Mesendoderm (in vitro differentiated cells): ENCODE measurements at regions not wholly inside any gene's neighbourhood (a gene's known extent, or its start where the extent isn't known, plus 50 kb on each side); places are given as distances from the start of the nearest gene placed in this dataset.
A peak's percentile ranks its signal among the peaks of the same experiment; 100 is the strongest.

Source experiments
- DNase-seq: peaks from one replicate; pipeline ENCODE4 v3.0.0; 2013
- H2AK5ac ChIP-seq: 2 replicates; pipeline ENCODE4 v1.6.1; 2013; ENCODE audit warnings: low read length, inconsistent platforms
- H2BK120ac ChIP-seq: 2 replicates; pipeline ENCODE4 v1.6.1; 2013; ENCODE audit warnings: low read depth, mild to moderate bottlenecking, low read length, moderate library complexity, mixed read lengths
- H2BK15ac ChIP-seq: replicated peaks from 2 replicates; pipeline ENCODE4 v1.6.1; 2013; ENCODE audit warnings: low read depth, mild to moderate bottlenecking, moderate library complexity
- H2BK5ac ChIP-seq: 2 replicates; pipeline ENCODE4 v1.6.1; 2013; ENCODE audit warnings: low read length, inconsistent platforms
- H3K18ac ChIP-seq: 2 replicates; pipeline ENCODE4 v1.6.1; 2013; ENCODE audit warnings: mild to moderate bottlenecking, low read length, mixed read lengths
- H3K23ac ChIP-seq: one replicate; pipeline ENCODE4 v1.6.1; 2013; ENCODE audit warnings: low read length
- H3K27ac ChIP-seq: 2 replicates; pipeline ENCODE4 v1.5.1; 2013; ENCODE audit warnings: low read depth, mild to moderate bottlenecking, inconsistent platforms, low read length, moderate library complexity
- H3K27me3 ChIP-seq: 2 replicates; pipeline ENCODE4 v1.6.1; 2013; ENCODE audit warnings: low read length, control low read depth, mild to moderate bottlenecking, inconsistent platforms; ENCODE audit not compliant: insufficient read depth, poor library complexity
- H3K36me3 ChIP-seq: 2 replicates; pipeline ENCODE4 v1.6.1; 2013; ENCODE audit warnings: low read length, inconsistent platforms; ENCODE audit not compliant: control insufficient read depth, insufficient read depth
- H3K4ac ChIP-seq: one replicate; pipeline ENCODE4 v1.6.1; 2013; ENCODE audit warnings: low read depth, mild to moderate bottlenecking, low read length, moderate library complexity
- H3K4me1 ChIP-seq: 2 replicates; pipeline ENCODE4 v1.6.1; 2013; ENCODE audit warnings: low read depth, low read length, inconsistent platforms; ENCODE audit not compliant: control insufficient read depth
- H3K4me2 ChIP-seq: 2 replicates; pipeline ENCODE4 v1.6.1; 2013; ENCODE audit warnings: low read length
- H3K4me3 ChIP-seq: 2 replicates; pipeline ENCODE4 v1.5.1; 2013; ENCODE audit warnings: mild to moderate bottlenecking, low read length
- H3K56ac ChIP-seq: one replicate; pipeline ENCODE4 v1.6.1; 2013; ENCODE audit warnings: low read length
- H3K79me1 ChIP-seq: 2 replicates; pipeline ENCODE4 v1.6.1; 2013; ENCODE audit warnings: low read length, inconsistent platforms
- H3K79me2 ChIP-seq: 2 replicates; pipeline ENCODE4 v1.6.1; 2013; ENCODE audit warnings: mild to moderate bottlenecking, low read length; ENCODE audit not compliant: control insufficient read depth, insufficient read depth
- H3K9ac ChIP-seq: 2 replicates; pipeline ENCODE4 v1.6.1; 2013; ENCODE audit warnings: low read length, inconsistent platforms
- H4K5ac ChIP-seq: one replicate; pipeline ENCODE4 v1.6.1; 2013; ENCODE audit warnings: low read length
- H4K8ac ChIP-seq: one replicate; pipeline ENCODE4 v1.6.1; 2013; ENCODE audit warnings: low read depth, mild to moderate bottlenecking, control low read depth, low read length, moderate library complexity
- WGBS: extraction: QIAGEN DNeasy Blood & Tissue Kit; methylation state at CpG from one replicate; pipeline ENCODE4 v1.1.7; 2013; ENCODE audit warnings: low lambda C conversion rate, missing lambda C conversion rate; ENCODE audit not compliant: insufficient coverage; ENCODE audit errors: extremely low coverage; 5-methylcytosine and 5-hydroxymethylcytosine counted together

GRCh38 chr6:103874575-103874974 lies 985.1 kb downstream of the HACE1 start:
- Histone ChIP-seq H3K18ac (no peak overlapping the region), H3K56ac (peak overlapping the region; percentile 40), H3K79me2 (no peaks in the 10 kb centered on the region), H2BK120ac (no peak overlapping the region), H3K4me2 (no peak overlapping the region), H3K4me1 (peaks cover 4% of the 10 kb centered on the region), H2AK5ac (no peak overlapping the region), H3K23ac (no peak overlapping the region), H3K79me1 (no peaks in the 10 kb centered on the region), H4K8ac (no peak overlapping the region), H3K36me3 (no peaks in the 10 kb centered on the region), H3K9ac (no peak overlapping the region), H3K4me3 (no peak overlapping the region), H3K27ac (peak overlapping the region; percentile 66), H4K5ac (no peak overlapping the region), H2BK15ac (no peak overlapping the region), H2BK5ac (no peak overlapping the region), H3K27me3 (no peaks in the 10 kb centered on the region), H3K4ac (no peak overlapping the region)
- WGBS: no CpG with 5 or more reads among the region's 3 CpGs
- peak; percentile 85 for DNase-seq

GRCh38 chr6:103872678-103873077 lies 987.0 kb downstream of the HACE1 start:
- Histone ChIP-seq H3K9ac (no peak overlapping the region), H3K4ac (no peak overlapping the region), H4K5ac (no peak overlapping the region), H3K23ac (no peak overlapping the region), H2BK5ac (no peak overlapping the region), H3K36me3 (no peaks in the 10 kb centered on the region), H3K4me1 (peaks cover 4% of the 10 kb centered on the region), H3K4me3 (no peak overlapping the region), H2BK120ac (no peak overlapping the region), H2AK5ac (no peak overlapping the region), H2BK15ac (no peak overlapping the region), H3K18ac (no peak overlapping the region), H3K27ac (no peak overlapping the region), H4K8ac (no peak overlapping the region), H3K4me2 (no peak overlapping the region), H3K79me2 (no peaks in the 10 kb centered on the region), H3K56ac (no peak overlapping the region), H3K79me1 (no peaks in the 10 kb centered on the region), H3K27me3 (no peaks in the 10 kb centered on the region)
- DNase-seq: peak; percentile 64

GRCh38 chr6:103872233-103872632 lies 987.5 kb downstream of the HACE1 start:
- peaks cover 4% of the 10 kb centered on the region for H3K4me1 ChIP-seq
- H3K79me1 ChIP-seq: no peaks in the 10 kb centered on the region
- H3K27me3 ChIP-seq: no peaks in the 10 kb centered on the region
- no peak overlapping the region for H2AK5ac ChIP-seq
- no peak overlapping the region for H2BK15ac ChIP-seq
- no peak overlapping the region for H3K4ac ChIP-seq
- H3K79me2 ChIP-seq: no peaks in the 10 kb centered on the region
- H3K27ac ChIP-seq: no peak overlapping the region
- no peak overlapping the region for H3K23ac ChIP-seq
- H2BK120ac ChIP-seq: no peak overlapping the region
- H3K4me3 ChIP-seq: no peak overlapping the region
- no peak overlapping the region for H3K18ac ChIP-seq
- H3K56ac ChIP-seq: no peak overlapping the region
- H3K9ac ChIP-seq: no peak overlapping the region
- no peaks in the 10 kb centered on the region for H3K36me3 ChIP-seq
- no peak overlapping the region for H4K8ac ChIP-seq
- no peak overlapping the region for H4K5ac ChIP-seq
- WGBS: no CpG with 5 or more reads among the region's 2 CpGs
- no peak for DNase-seq
- no peak overlapping the region for H2BK5ac ChIP-seq
- H3K4me2 ChIP-seq: no peak overlapping the region

- Histone ChIP-seq H3K9ac (no peak overlapping the region), H3K27ac (no peak overlapping the region), H4K8ac (no peak overlapping the region), H2BK120ac (no peak overlapping the region), H2AK5ac (no peak overlapping the region), H3K27me3 (no peaks in the 10 kb centered on the region), H3K36me3 (no peaks in the 10 kb centered on the region), H3K23ac (no peak overlapping the region), H3K79me1 (no peaks in the 10 kb centered on the region), H3K56ac (no peak overlapping the region), H4K5ac (no peak overlapping the region), H2BK15ac (no peak overlapping the region), H3K4me3 (no peak overlapping the region), H2BK5ac (no peak overlapping the region), H3K4ac (no peak overlapping the region), H3K18ac (no peak overlapping the region), H3K79me2 (no peaks in the 10 kb centered on the region), H3K4me2 (no peak overlapping the region), H3K4me1 (peaks cover 4% of the 10 kb centered on the region)
- no CpG with 5 or more reads among the region's 2 CpGs for WGBS
- no peak for DNase-seq
These were observed 988.7 kb downstream of the HACE1 start for GRCh38 chr6:103870970-103871369.

GRCh38 chr6:103862297-103862696 lies 997.4 kb downstream of the HACE1 start:
- H3K23ac ChIP-seq: no peak overlapping the region
- no peak overlapping the region for H3K18ac ChIP-seq
- H2AK5ac ChIP-seq: no peak overlapping the region
- no peaks in the 10 kb centered on the region for H3K79me2 ChIP-seq
- H3K56ac ChIP-seq: no peak overlapping the region
- H3K4me3 ChIP-seq: no peak overlapping the region
- H3K27me3 ChIP-seq: no peaks in the 10 kb centered on the region
- no CpG with 5 or more reads among the region's 3 CpGs for WGBS
- H3K27ac ChIP-seq: no peak overlapping the region
- no peak overlapping the region for H2BK5ac ChIP-seq
- no peaks in the 10 kb centered on the region for H3K79me1 ChIP-seq
- DNase-seq: no peak
- H3K4me2 ChIP-seq: no peak overlapping the region
- H3K9ac ChIP-seq: no peak overlapping the region
- no peak overlapping the region for H2BK120ac ChIP-seq
- no peak overlapping the region for H3K4ac ChIP-seq
- no peak overlapping the region for H4K8ac ChIP-seq
- H3K36me3 ChIP-seq: no peaks in the 10 kb centered on the region
- no peak overlapping the region for H2BK15ac ChIP-seq
- H3K4me1 ChIP-seq: no peaks in the 10 kb centered on the region
- no peak overlapping the region for H4K5ac ChIP-seq

GRCh38 chr6:103858003-103858402 lies 1001.7 kb downstream of the HACE1 start:
- H3K56ac ChIP-seq: no peak overlapping the region
- H3K18ac ChIP-seq: no peak overlapping the region
- no peaks in the 10 kb centered on the region for H3K79me2 ChIP-seq
- DNase-seq: no peak
- H2BK15ac ChIP-seq: no peak overlapping the region
- no CpG with 5 or more reads among the region's 2 CpGs for WGBS
- no peak overlapping the region for H2BK5ac ChIP-seq
- no peak overlapping the region for H3K9ac ChIP-seq
- H3K36me3 ChIP-seq: no peaks in the 10 kb centered on the region
- H4K5ac ChIP-seq: no peak overlapping the region
- no peak overlapping the region for H3K23ac ChIP-seq
- no peak overlapping the region for H3K4ac ChIP-seq
- no peaks in the 10 kb centered on the region for H3K79me1 ChIP-seq
- no peaks in the 10 kb centered on the region for H3K27me3 ChIP-seq
- no peak overlapping the region for H4K8ac ChIP-seq
- H2AK5ac ChIP-seq: no peak overlapping the region
- no peak overlapping the region for H2BK120ac ChIP-seq
- no peak overlapping the region for H3K27ac ChIP-seq
- no peak overlapping the region for H3K4me2 ChIP-seq
- H3K4me1 ChIP-seq: no peaks in the 10 kb centered on the region
- no peak overlapping the region for H3K4me3 ChIP-seq
